Stimulated activated naive CD8-positive, alpha-beta T cell treated with anti-CD3 and anti-CD28 coated beads, Interleukin-15, Interleukin-2, amounts not matched to agents 100 ng/mL and 50 ng/mL, for 24 hours (primary cell): ENCODE measurements at regions not wholly inside any gene's neighbourhood (a gene's known extent, or its start where the extent isn't known, plus 50 kb on each side); places are given as distances from the start of the nearest gene placed in this dataset.
A peak's percentile ranks its signal among the peaks of the same experiment; 100 is the strongest.
"Not testable (repeated sequence)": the region's sequence is repeated elsewhere in the genome, so short reads cannot be mapped to it uniquely, and the experiment has no call there.

ENCODE experiments used
- H3K27ac Mint-ChIP-seq: one replicate; pipeline ENCODE4 v1.8.0; 2021; ENCODE audit warnings: mild to moderate bottlenecking, mixed read lengths
- H3K27me3 Mint-ChIP-seq: one replicate; pipeline ENCODE4 v1.8.0; 2021; ENCODE audit warnings: mixed read lengths
- H3K36me3 Mint-ChIP-seq: one replicate; pipeline ENCODE4 v1.8.0; 2021; ENCODE audit warnings: low read depth, mixed read lengths
- H3K4me1 Mint-ChIP-seq: one replicate; pipeline ENCODE4 v1.8.0; 2021; ENCODE audit warnings: low read depth, mixed read lengths
- H3K4me3 Mint-ChIP-seq: one replicate; pipeline ENCODE4 v1.8.0; 2021; ENCODE audit warnings: mild to moderate bottlenecking, mixed read lengths
- H3K9me3 Mint-ChIP-seq: one replicate; pipeline ENCODE4 v1.8.0; 2021; ENCODE audit warnings: mixed read lengths

- peak overlapping the region; percentile 70 for H3K27ac Mint-ChIP-seq
- no peak overlapping the region for H3K4me3 Mint-ChIP-seq
- H3K9me3 Mint-ChIP-seq, result peaks cover 5% of the 10 kb centered on the region
- peaks cover 5% of the 10 kb centered on the region for H3K4me1 Mint-ChIP-seq
- no peaks in the 10 kb centered on the region for H3K27me3 Mint-ChIP-seq
- peaks cover 5% of the 10 kb centered on the region for H3K36me3 Mint-ChIP-seq
Measured at GRCh38 chr2:176781570-176782217, 430.9 kb upstream of the HNRNPA3 start.

- H3K9me3 Mint-ChIP-seq, result peaks cover 5% of the 10 kb centered on the region
- H3K27me3 Mint-ChIP-seq, result no peaks in the 10 kb centered on the region
- H3K4me3 Mint-ChIP-seq, result no peak overlapping the region
- H3K27ac Mint-ChIP-seq, result no peak overlapping the region
- H3K36me3 Mint-ChIP-seq, result peaks cover 5% of the 10 kb centered on the region
- H3K4me1 Mint-ChIP-seq, result peaks cover 5% of the 10 kb centered on the region
Measured at GRCh38 chr2:176784633-176785200, 427.9 kb upstream of the HNRNPA3 start.

GRCh38 chr2:176789751-176790150 lies 422.8 kb upstream of the HNRNPA3 start:
- H3K27ac Mint-ChIP-seq, result no peak overlapping the region
- H3K4me1 Mint-ChIP-seq, result no peaks in the 10 kb centered on the region

GRCh38 chr2:176790468-176790867 lies 422.1 kb upstream of the HNRNPA3 start:
- Mint-ChIP-seq H3K9me3 (no peaks in the 10 kb centered on the region), H3K4me3 (no peak overlapping the region), H3K27me3 (peaks cover 11% of the 10 kb centered on the region), H3K27ac (no peak overlapping the region), H3K36me3 (no peaks in the 10 kb centered on the region), H3K4me1 (no peaks in the 10 kb centered on the region)

More at GRCh38 chr2:176789751-176790150, 422.8 kb upstream of the HNRNPA3 start:
- Mint-ChIP-seq H3K4me3 (no peak overlapping the region), H3K27me3 (peaks cover 9% of the 10 kb centered on the region), H3K36me3 (no peaks in the 10 kb centered on the region), H3K9me3 (no peaks in the 10 kb centered on the region)

DNA sequence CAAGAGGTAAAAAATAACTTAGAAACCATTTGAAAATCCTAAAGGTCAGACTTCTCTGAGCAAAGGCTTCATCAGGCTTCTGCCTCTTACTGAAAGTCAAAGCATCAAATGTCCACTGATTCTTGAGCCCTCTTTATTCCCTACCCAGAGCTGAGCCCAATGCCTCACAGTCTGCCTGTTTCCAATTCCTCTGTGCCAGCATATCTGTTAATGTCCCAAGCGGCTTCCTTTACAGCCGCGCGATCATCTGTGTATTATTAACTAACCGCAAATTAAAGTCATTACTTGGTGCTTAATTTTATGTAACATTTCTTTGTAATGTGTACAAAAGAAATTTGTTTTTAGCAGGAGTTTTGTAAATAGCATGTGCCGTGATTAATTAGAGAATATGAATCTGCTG lies 418.8 kb upstream of the HNRNPA3 start:
- H3K4me3 Mint-ChIP-seq, result no peak overlapping the region
- no peaks in the 10 kb centered on the region for H3K9me3 Mint-ChIP-seq
- H3K4me1 Mint-ChIP-seq, result no peaks in the 10 kb centered on the region
- no peaks in the 10 kb centered on the region for H3K36me3 Mint-ChIP-seq
- peaks cover 16% of the 10 kb centered on the region for H3K27me3 Mint-ChIP-seq
- no peak overlapping the region for H3K27ac Mint-ChIP-seq

GRCh38 chr2:176794392-176794791 lies 418.2 kb upstream of the HNRNPA3 start:
- Mint-ChIP-seq H3K27me3 (peaks cover 16% of the 10 kb centered on the region), H3K9me3 (no peaks in the 10 kb centered on the region), H3K4me1 (no peaks in the 10 kb centered on the region), H3K36me3 (no peaks in the 10 kb centered on the region), H3K27ac (no peak overlapping the region), H3K4me3 (no peak overlapping the region)

GRCh38 chr2:176795823-176796222 lies 416.8 kb upstream of the HNRNPA3 start:
- Mint-ChIP-seq H3K36me3 (no peaks in the 10 kb centered on the region), H3K4me3 (no peak overlapping the region), H3K27ac (no peak overlapping the region), H3K27me3 (peaks cover 16% of the 10 kb centered on the region), H3K4me1 (no peaks in the 10 kb centered on the region), H3K9me3 (no peaks in the 10 kb centered on the region)

DNA sequence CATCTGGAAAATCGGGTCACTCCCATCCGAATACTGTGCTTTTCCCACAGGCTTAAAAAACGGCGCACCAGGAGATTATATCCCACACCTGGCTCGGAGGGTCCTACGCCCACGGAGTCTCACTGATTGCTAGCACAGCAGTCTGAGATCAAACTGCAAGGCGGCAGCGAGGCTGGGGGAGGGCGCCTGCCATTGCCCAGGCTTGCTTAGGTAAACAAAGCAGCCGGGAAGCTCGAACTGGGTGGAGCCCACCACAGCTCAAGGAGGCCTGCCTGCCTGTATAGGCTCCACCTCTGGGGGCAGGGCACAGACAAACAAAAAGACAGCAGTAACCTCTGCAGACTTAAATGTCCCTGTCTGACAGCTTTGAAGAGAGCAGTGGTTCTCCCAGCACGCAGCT lies 415.9 kb upstream of the HNRNPA3 start:
- H3K9me3 Mint-ChIP-seq, H3K36me3 Mint-ChIP-seq, H3K4me3 Mint-ChIP-seq, H3K27ac Mint-ChIP-seq, H3K4me1 Mint-ChIP-seq: not testable (repeated sequence)
- H3K27me3 Mint-ChIP-seq, result peaks cover 16% of the 10 kb centered on the region

GRCh38 chr2:176804392-176804791 lies 408.2 kb upstream of the HNRNPA3 start:
- H3K9me3 Mint-ChIP-seq, result no peaks in the 10 kb centered on the region
- H3K4me1 Mint-ChIP-seq, result no peaks in the 10 kb centered on the region
- H3K27me3 Mint-ChIP-seq, result peaks cover 6% of the 10 kb centered on the region
- H3K27ac Mint-ChIP-seq, result no peak overlapping the region
- no peak overlapping the region for H3K4me3 Mint-ChIP-seq
- no peaks in the 10 kb centered on the region for H3K36me3 Mint-ChIP-seq

- Mint-ChIP-seq H3K27ac (no peak overlapping the region), H3K9me3 (no peaks in the 10 kb centered on the region), H3K36me3 (no peaks in the 10 kb centered on the region), H3K27me3 (peaks cover 6% of the 10 kb centered on the region), H3K4me1 (no peaks in the 10 kb centered on the region), H3K4me3 (no peak overlapping the region)
Measured at GRCh38 chr2:176805345-176805744, 407.2 kb upstream of the HNRNPA3 start.

- no peaks in the 10 kb centered on the region for H3K36me3 Mint-ChIP-seq
- no peaks in the 10 kb centered on the region for H3K27me3 Mint-ChIP-seq
- no peaks in the 10 kb centered on the region for H3K9me3 Mint-ChIP-seq
- no peak overlapping the region for H3K27ac Mint-ChIP-seq
- peaks cover 18% of the 10 kb centered on the region for H3K4me1 Mint-ChIP-seq
- H3K4me3 Mint-ChIP-seq, result no peak overlapping the region
Measured at GRCh38 chr2:176812246-176812775, 400.3 kb upstream of the HNRNPA3 start.

- H3K9me3 Mint-ChIP-seq, result no peaks in the 10 kb centered on the region
- no peaks in the 10 kb centered on the region for H3K27me3 Mint-ChIP-seq
- peaks cover 19% of the 10 kb centered on the region for H3K4me1 Mint-ChIP-seq
Measured at GRCh38 chr2:176813156-176813555, 399.4 kb upstream of the HNRNPA3 start.

DNA sequence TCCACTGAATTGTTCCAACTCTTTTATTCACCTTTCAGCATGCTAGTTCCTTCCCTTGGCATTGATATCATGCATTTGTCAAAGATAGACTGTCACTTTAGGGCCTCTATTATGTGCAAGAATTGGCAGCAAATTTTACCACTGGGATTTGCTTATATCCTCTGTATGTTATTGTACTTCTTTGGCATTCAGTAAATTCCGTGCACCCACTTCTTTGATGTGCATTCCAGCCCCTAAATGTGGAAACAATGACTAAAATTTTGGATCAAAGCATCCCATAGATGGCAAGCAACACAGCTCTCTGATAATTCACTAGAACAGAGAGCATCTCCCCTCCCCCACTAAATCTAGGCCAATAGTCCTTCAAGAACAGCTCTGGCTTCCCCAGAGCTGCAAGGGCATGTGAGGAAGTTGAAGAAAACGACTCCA lies 399.0 kb upstream of the HNRNPA3 start:
- H3K27me3 Mint-ChIP-seq, result no peaks in the 10 kb centered on the region
- no peaks in the 10 kb centered on the region for H3K36me3 Mint-ChIP-seq
- peaks cover 19% of the 10 kb centered on the region for H3K4me1 Mint-ChIP-seq
- no peak overlapping the region for H3K27ac Mint-ChIP-seq
- H3K4me3 Mint-ChIP-seq, result no peak overlapping the region
- no peaks in the 10 kb centered on the region for H3K9me3 Mint-ChIP-seq

More at GRCh38 chr2:176813156-176813555, 399.4 kb upstream of the HNRNPA3 start:
- no peak overlapping the region for H3K27ac Mint-ChIP-seq
- H3K4me3 Mint-ChIP-seq, result no peak overlapping the region
- no peaks in the 10 kb centered on the region for H3K36me3 Mint-ChIP-seq

DNA sequence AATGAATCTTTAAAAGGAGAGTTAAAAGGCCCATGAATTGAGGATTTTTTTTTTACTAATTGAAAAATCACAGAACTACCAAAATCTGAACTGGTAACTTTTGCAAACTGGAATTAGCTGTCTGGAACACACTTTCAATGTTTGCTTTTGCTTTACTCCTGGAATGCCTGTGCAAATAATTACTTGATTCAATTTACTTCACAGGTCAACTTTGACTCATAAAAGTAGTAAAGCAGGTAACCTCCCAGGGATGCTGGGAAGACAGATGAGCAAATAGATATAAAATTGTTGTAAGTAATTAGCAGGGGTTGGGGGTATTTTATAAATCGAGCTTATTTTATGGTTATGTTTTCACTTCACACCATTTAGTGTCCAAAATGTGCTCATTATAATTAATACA lies 398.3 kb upstream of the HNRNPA3 start:
- Mint-ChIP-seq H3K4me3 (no peak overlapping the region), H3K27ac (no peak overlapping the region), H3K36me3 (no peaks in the 10 kb centered on the region), H3K4me1 (peaks cover 19% of the 10 kb centered on the region), H3K9me3 (no peaks in the 10 kb centered on the region), H3K27me3 (no peaks in the 10 kb centered on the region)

DNA sequence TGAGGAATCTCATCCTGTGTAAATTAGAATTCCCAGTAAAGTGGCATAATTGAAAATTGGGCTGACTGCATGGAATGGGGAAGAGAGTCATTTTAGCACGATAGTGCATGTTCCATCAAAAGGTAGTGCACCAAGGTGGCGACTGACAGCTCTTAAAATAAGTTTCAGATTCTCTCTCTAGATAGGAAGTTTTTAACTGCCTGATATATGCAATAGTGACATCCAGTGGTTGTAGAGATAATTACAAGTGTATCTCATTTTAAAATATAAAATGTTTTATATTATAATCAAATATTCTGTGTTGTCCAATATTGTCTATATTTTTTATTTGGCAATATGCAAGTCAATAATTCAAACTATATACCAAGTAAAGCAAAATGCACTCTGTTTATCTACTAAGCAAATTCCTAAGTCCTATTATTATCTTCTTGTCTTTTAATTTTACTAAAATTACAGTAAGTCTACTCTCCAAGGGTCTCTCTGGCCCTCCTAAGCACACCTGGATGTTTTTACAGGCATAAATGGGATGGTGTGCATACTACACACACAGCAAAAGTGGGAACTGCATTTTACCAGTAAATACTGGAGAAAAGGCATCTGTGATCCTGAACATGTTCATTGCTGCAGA lies 397.7 kb upstream of the HNRNPA3 start:
- H3K27ac Mint-ChIP-seq, result no peak overlapping the region
- no peaks in the 10 kb centered on the region for H3K27me3 Mint-ChIP-seq
- H3K4me1 Mint-ChIP-seq, result peaks cover 20% of the 10 kb centered on the region
- no peaks in the 10 kb centered on the region for H3K36me3 Mint-ChIP-seq
- no peaks in the 10 kb centered on the region for H3K9me3 Mint-ChIP-seq
- H3K4me3 Mint-ChIP-seq, result no peak overlapping the region
